ENCODE measurements at regions not wholly inside any gene's neighbourhood (a gene's known extent, or its start where the extent isn't known, plus 50 kb on each side); places are given as distances from the start of the nearest gene placed in this dataset.

- no peak overlapping the region for H2BK12ac ChIP-seq (ENCODE audit: insufficient read length, low read depth, low read length)
- Mint-ChIP-seq H3K36me3 (ENCODE audit: insufficient read depth in 1 of 3, low read depth in 3 of 3) (no peaks in the 10 kb centered on the region), H3K27me3 (ENCODE audit: low read depth) (peaks cover 16% of the 10 kb centered on the region), H3K4me1 (no peaks in the 10 kb centered on the region), H3K4me3 (no peak overlapping the region), H3K27ac (no peak overlapping the region), H3K9me3 (no peaks in the 10 kb centered on the region; a peak in 1 of 5 replicates)
- no peak overlapping the region for H2BK120ac ChIP-seq (ENCODE audit: low read depth, low read length, poor library complexity, severe bottlenecking)
- no peak overlapping the region for H3T11ph ChIP-seq (ENCODE audit: low read length)
- no peak overlapping the region for H3K23ac ChIP-seq (ENCODE audit: insufficient read length, low read depth, low read length)
- H2BK20ac ChIP-seq (ENCODE audit: low read depth, low read length, poor library complexity, severe bottlenecking): no peak overlapping the region
- no peaks in the 10 kb centered on the region for H3K79me2 ChIP-seq (ENCODE audit: insufficient read depth, low read length)
- no peak overlapping the region for H4K5ac ChIP-seq (ENCODE audit: insufficient read length, low read depth, low read length)
- no peak overlapping the region for H4K91ac ChIP-seq (ENCODE audit: insufficient read length, low read depth, low read length)
- H2AFZ ChIP-seq (ENCODE audit: low read length): no peak overlapping the region
- no peaks in the 10 kb centered on the region for H3K23me2 ChIP-seq (ENCODE audit: insufficient read length, low read depth, low read length, poor library complexity, severe bottlenecking)
- no peak overlapping the region for H2BK5ac ChIP-seq (ENCODE audit: insufficient read length, low read length)
- H2BK15ac ChIP-seq (ENCODE audit: low read depth, low read length): no peak overlapping the region
- no peak overlapping the region for H3K56ac ChIP-seq (ENCODE audit: insufficient read length, low read depth, low read length)
- H3K27me3 ChIP-seq (ENCODE audit: insufficient read depth, low read length): no peaks in the 10 kb centered on the region
- H2AK5ac ChIP-seq (ENCODE audit: insufficient read length, low read length): no peak overlapping the region
- H3K14ac ChIP-seq (ENCODE audit: insufficient read depth, low read length): no peak overlapping the region
- H4K8ac ChIP-seq (replicated peaks; ENCODE audit: insufficient read length, low read depth, low read length): no peak overlapping the region
- no peaks in the 10 kb centered on the region for H3K4me1 ChIP-seq (ENCODE audit: insufficient read depth, low read length)
- H3K9me3 ChIP-seq (ENCODE audit: control insufficient read depth, low read depth, low read length): no peaks in the 10 kb centered on the region
- no peak overlapping the region for H3K18ac ChIP-seq (ENCODE audit: insufficient read length, low read depth, low read length)
- H3K4me2 ChIP-seq (ENCODE audit: insufficient read depth, insufficient read length, low read length): no peak overlapping the region
- H3K79me1 ChIP-seq (ENCODE audit: insufficient read depth, low read depth, low read length, poor library complexity, severe bottlenecking): no peaks in the 10 kb centered on the region
- no peak for TF ChIP-seq CTCF (conservative IDR thresholded peaks at IDR 0.05)
- H4K20me1 ChIP-seq (ENCODE audit: control insufficient read depth, insufficient read depth, insufficient read length): no peaks in the 10 kb centered on the region
- H3K9ac ChIP-seq (ENCODE audit: extremely low read depth, insufficient read length, low read length): no peak overlapping the region
- WGBS (ENCODE audit: extremely low coverage, insufficient read length, low lambda C conversion rate): no CpG with 5 or more reads among the region's 3 CpGs
- H3K4ac ChIP-seq (ENCODE audit: low read depth, low read length): no peak overlapping the region
- H3K27ac ChIP-seq (ENCODE audit: insufficient read length, low read depth, low read length): no peak overlapping the region
- DNase-seq: no peak
These were observed 120.0 kb upstream of the THSD7B start for GRCh38 chr2:136645236-136645828.
